Astrocyte of the spinal cord (primary cell): ENCODE measurements at regions not wholly inside any gene's neighbourhood (a gene's known extent, or its start where the extent isn't known, plus 50 kb on each side); places are given as distances from the start of the nearest gene placed in this dataset.

Experiments used
- DNase-seq: peaks from one replicate; pipeline ENCODE4 v3.0.0; 2011; ENCODE audit warnings: low read depth, low spot score
- H3K4me3 ChIP-seq: 2 replicates; pipeline ENCODE4 v1.5.1; 2011; ENCODE audit warnings: low read depth, mild to moderate bottlenecking, low read length, moderate library complexity
- CTCF ChIP-seq: IDR thresholded peaks from 2 replicates; pipeline ENCODE4 v1.5.1; 2012; ENCODE audit warnings: low read depth, mild to moderate bottlenecking, low read length, inconsistent platforms
- in situ Hi-C: cut with HindIII; loops from 2 replicates; pipeline ENCODE4 v1.10.0; 2017; ENCODE audit warnings: low sequenced_read_pairs

- no peak for DNase-seq
- in situ Hi-C loops: no loop called here
- no peak for TF ChIP-seq CTCF
Measured at GRCh38 chr14:55976219-55976618, 142.0 kb upstream of the PELI2 start.

GRCh38 chr14:55976655-55977054 is 141.6 kb upstream of the PELI2 start:
- in situ Hi-C loops: no loop called here
- H3K4me3 ChIP-seq: no peak overlapping the region
- TF ChIP-seq CTCF: no peak
- DNase-seq: no peak

More at GRCh38 chr14:55976219-55976618, 142.0 kb upstream of the PELI2 start:
- H3K4me3 ChIP-seq: no peak overlapping the region

DNA sequence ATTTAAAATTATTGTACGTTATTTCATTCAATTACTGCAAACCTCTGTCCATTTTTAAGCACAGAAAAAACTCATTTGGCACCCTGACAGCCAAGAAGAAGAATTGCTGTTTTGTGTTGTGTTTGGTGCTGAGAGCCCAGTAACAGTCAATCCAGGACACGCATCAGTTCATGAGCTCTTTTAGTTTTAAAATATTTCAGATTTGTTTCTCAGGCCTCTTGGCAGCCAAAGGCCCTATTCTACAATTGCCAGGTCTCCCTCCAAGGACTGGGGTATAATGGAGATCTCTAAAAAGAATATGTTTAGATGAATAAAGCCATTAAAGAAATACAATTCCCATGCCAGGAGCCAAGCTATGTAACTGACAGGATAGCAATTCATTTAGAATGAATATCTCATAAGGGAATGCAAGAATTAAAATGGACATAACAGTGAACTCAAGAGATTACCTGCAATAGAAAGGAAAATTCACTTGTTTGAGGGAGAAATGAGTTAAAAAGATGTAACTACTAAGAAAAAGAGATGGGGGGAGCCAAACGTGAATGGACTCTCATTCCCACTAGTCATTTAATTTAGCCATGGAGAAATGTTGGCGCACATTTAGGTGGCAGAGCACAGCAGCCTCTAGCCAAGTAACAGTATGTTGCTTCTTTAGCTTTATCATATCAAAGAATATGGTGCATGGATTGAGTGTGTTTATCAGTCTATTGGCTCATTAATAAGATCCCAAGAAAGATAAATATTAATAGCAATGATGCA is 140.6 kb upstream of the PELI2 start:
- H3K4me3 ChIP-seq: no peak overlapping the region
- in situ Hi-C loops: no loop called here
- TF ChIP-seq CTCF: no peak
- DNase-seq: no peak

DNA sequence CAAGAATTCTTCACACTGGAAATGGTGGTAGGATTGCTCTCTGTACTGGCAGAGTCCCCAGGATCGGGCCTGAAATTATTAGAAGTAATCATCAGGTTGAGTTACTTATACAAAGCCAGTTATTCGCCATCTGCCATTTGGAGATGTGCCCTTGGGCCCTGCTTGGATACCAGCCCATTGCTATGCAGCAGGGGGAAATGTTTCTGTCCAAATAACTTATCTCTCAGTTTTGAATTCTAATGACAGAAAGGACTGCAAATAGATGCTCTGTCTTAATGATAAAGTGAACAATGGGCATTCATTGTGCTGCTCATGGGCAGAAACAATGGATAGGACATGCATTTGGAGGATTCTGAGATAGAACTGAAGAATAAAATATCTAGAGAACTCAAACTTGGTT is 139.1 kb upstream of the PELI2 start:
- no peak for TF ChIP-seq CTCF
- DNase-seq: no peak
- in situ Hi-C loops: no loop called here
- H3K4me3 ChIP-seq: no peak overlapping the region

DNA sequence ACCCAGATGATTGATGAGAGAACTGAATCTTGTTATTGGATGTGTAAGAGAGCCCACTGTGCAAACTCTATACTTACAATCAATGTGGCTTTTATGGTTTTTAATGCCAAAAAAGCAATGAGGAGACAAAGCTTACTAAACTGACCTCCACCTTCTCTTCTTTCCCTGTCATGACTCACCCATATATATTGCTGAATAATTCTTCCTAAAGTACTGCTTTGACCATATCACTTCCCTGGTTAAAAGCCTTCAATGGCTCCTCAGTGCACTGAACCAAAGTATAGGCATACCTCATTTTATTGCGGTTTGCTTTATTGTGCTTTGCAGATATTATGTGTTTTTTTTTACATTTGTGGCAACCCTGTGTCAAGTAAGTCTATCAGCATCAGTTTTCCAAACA is 138.4 kb upstream of the PELI2 start:
- H3K4me3 ChIP-seq: no peak overlapping the region
- in situ Hi-C loops: no loop called here
- no peak for DNase-seq
- TF ChIP-seq CTCF: no peak

DNA sequence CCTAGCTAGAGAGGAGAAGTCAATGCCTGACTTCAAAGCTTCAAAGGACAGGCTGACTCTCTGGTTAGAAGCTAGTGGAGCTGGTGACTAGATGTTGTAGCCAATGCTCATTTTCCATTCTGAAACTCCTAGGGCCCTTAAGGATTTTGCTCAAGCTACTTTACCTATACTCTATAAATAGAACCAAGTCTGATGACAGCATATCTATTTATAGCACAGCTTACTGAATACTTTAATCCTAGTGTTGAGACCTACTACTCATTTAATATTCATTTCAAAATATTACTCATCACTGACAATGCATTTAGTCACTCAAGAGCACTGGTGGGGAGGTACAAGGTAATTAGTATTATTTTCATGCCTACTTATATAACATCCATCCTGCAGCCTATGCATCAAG is 137.2 kb upstream of the PELI2 start:
- in situ Hi-C loops: no loop called here
- DNase-seq: no peak
- H3K4me3 ChIP-seq: no peak overlapping the region
- TF ChIP-seq CTCF: no peak
